NAMALWA (cell line): ENCODE measurements at regions not wholly inside any gene's neighbourhood (a gene's known extent, or its start where the extent isn't known, plus 50 kb on each side); places are given as distances from the start of the nearest gene placed in this dataset.

Experiments
- DNase-seq: peaks from one replicate; pipeline ENCODE4 v3.0.0-alpha.2; 2015; ENCODE audit warnings: low spot score

DNA sequence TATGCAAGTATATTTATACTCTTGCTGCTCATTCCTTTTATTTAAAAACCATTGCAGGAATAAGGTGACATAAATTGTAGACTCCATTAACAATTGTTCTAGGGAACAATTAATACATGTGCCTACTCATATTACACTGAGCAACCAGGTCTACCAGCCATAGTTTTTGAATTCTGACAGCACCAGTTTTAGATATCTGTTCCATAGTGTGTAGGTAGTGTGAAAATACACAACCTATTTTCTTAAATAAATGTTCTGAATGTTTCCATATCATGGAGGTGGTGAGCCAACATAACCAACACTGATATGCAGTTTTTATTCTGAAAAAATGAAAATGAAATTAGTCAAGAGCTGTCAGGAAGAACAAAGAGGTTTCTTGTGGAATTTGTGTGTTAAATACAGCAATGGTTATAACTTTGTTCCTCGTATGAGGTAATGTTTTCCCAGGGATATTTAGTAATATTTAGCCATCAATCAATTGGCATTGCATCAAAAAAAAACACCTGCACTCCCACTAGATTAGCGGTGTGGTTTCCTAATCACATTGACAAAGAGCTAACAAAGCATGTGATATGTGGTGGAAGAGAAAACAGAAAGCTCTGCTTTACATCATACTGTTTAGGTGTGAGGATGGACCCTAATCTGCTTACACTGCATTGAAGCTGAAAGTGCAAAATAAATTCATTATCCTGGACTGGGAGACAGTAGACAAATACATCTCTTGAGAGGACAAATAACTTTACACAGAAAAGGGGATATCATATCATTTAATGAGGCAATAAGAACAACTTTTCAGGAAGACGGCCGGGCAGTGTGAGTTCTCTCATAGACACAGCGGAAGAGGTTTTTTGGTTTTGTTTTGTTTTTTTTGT, 369.5 kb upstream of the THBS1 start:
- DNase-seq: no peak

DNA sequence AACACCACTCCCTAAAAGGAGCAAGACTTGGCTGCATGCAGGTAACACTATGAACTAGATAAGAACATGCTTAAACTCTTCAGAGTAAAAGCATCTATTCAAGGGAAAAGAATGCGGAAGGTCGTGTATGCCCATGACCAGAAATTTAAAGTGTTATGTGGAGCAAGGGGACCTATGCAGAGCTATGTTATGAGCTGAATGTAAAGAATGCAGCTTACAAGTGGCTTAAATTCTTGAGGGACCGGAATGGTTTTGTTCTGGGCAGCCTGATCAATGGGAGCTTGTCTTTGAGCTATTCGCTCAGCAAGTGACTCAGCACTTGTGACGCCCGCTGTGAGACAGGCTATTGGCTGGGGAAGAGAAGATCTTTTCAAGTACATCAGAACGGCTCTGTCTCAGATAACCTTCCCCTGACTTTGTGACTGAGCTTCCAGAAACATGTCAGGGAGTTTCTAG, 367.5 kb upstream of the THBS1 start:
- DNase-seq: no peak

DNA sequence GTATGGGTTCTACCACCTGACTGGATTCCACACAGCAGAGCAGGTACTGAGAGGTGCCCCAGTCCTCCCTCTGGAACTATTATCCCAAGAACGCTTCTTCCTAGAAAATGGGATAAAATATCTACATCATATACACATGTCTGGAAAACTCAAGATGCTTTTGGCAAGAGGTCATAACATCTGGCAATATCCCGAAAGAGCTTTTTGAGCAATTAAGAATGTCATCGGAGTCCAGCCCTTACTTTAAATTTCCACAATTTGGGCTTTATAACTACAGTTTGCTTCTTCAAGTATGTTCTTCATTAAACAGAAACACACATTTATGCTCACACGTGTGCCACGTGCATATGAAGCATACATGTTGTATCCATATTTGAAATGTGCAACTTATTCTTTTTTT, 365.9 kb upstream of the THBS1 start:
- DNase-seq: no peak

DNA sequence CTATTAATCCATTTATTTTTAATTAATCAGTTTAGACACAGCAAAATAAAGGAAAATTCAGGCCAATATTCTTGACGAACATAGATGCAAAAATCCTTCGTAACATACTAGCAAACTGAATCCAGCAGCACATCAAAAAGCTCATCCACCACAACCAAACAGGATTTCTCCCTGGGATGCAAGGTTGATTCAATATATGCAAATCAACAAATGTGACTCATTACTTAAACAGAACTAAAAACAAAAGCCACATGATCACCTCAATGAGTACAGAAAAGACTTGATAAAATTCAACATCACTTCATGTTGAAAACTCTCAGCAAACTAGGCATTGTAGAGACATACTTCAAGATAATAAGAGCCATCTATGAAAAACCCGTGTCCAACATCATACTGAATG, 364.1 kb upstream of the THBS1 start:
- no peak for DNase-seq

DNA sequence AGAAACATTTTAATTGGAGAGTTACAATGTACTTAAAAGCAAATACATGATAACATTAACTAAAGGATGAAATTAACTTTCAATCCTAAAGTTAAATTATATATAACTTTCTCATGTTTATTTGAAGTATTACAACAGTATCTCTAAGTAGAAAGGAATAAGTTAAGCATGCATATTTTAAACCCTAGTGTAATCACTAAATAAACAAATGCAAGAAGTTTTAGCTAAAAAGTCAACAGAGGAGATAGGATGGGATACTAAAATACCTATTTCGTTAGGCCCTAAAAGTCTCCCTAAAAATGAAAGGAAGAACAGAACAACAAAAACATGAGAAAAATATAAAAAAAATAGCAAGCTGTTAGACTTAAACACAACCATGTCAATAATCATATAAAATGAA, 361.3 kb upstream of the THBS1 start:
- DNase-seq: no peak

DNA sequence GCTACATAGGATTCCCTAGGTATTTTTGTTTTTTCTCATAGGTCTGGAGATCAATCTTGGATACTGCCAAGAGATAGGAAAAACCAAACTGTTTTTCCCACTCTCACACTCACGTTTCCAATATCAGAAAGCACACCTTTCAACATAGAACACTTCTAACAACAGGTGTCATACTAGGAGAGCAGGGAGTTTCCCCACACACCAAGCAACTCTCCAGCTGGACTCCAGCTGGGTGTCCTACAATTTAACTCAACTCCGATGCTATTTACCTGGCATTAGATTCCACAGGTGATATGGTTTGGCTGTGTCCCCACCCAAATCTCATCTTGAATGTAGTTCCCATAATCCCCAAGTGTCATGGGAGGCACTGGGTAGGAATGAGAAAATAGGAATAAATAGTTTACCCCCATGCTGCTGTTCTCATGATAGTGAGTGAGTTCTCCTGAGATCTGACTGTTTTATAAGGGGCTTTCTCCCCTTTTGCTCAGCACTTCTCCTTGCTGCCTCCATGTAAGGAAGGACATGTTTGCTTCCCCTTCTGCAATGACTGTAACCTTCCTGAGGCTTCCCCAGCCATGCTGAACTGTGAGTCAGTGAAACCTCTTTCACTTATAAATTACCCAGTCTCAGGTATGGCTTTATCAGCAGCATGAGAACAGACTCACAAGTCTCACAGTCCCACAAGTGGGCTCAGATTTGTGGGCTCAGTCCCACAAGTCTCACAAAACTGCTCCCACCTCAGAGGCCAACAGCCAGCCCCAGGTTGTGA, 354.5 kb upstream of the THBS1 start:
- no peak for DNase-seq

DNA sequence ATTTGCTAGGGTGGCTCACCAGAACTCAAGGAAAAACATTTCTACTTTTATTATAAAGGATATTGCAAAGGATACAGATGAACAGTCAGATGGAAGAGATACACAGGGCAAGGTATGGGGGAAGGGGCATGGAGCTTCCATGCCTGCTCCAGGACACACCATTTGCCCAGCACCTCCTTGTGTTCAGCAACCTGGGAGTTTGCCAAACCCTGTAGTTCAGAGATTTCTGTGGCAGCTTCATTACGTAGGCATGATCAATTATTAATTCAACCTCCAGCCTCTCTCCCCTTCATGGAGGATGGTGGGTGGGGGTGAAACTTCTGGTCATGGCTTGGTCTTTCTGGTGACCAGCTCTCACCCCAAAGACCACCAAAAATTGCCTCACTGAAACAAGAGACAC, 353.9 kb upstream of the THBS1 start:
- DNase-seq: no peak

DNA sequence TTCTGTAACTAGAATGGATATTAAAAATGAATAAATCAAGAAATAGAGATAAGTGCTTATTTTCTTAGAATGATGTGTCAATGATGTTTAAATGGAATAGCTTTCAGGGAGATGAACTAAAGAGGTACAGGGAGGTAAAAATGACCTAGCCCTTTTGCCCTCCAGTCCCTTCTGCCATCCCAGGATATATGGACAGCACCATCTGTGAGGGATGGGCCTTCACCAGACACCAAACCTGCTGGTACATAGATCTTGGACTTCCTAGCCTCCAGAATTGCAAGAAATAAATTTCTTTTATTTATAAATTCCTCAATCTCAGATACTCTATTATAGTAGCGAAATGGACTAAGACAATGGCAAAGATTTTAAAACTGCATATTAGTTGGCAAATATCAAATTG, 352.0 kb upstream of the THBS1 start:
- no peak for DNase-seq

DNA sequence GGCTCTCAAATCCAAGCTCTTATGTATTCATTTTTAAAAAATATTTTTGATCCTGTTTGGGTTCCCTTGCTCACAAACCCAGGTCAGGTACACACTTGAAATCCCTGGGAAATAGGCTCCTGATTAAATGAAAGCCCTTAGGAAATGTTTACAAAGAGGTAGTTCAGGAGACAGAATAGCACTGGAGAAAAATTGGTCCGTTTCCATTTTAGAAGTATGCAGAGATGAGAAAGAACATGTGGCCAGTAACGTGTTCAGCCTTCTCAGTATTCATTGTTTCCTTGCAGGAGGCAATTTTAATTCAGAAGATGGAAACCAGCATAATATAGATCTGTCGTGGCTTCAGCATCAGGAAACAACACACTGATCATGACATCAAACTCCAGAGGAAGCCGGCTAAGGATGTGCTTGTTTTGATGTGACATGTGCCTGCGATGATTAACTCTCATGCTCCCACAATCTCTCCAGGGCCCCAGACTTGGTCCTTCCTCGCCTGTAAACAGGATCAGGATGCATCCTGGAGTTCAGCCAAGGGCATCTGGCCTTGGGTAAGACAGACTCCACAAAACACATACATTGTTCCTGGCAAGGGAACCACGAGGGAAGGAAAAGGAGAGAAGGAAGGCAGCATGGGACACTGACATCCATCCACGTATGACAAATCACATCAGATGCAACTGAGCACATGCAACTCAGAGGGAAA, 350.5 kb upstream of the THBS1 start:
- no peak for DNase-seq

DNA sequence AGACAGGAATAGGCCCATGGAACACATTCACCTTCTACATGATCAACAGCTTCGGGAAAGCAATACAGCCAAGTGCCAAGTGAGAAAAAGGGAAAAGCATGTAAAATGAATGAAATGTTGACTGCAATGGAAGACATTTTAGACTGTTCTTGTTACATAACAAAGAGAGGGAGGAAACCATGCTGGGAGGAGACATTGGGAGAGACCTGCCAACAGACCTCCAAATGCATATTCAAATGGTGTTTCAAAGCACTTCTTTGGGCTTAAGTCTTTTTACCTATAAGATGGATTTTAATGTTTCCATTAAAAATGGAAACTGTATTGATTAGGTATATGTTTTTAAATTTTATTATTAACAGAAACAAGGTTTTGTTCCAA, 350.0 kb upstream of the THBS1 start:
- no peak for DNase-seq

DNA sequence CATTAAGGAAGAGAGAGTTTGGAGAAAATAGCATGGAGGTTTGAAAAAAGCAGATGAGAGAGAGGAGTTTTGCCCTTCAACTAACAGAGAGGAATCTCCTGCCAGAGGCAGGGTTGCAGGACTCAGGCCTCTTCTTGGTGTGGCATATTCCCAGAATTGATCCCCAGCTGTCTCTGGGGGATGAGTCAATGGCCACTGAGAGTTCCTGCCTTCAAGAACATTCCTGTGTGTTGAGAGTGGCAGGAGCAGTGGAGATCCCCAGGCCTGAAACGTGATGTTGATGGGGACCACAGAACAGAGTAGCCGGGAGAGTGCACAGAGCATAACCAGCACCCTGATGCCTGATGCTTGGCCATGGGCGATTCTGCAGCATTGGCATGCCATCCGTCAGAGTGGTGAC, 348.4 kb upstream of the THBS1 start:
- DNase-seq: no peak

DNA sequence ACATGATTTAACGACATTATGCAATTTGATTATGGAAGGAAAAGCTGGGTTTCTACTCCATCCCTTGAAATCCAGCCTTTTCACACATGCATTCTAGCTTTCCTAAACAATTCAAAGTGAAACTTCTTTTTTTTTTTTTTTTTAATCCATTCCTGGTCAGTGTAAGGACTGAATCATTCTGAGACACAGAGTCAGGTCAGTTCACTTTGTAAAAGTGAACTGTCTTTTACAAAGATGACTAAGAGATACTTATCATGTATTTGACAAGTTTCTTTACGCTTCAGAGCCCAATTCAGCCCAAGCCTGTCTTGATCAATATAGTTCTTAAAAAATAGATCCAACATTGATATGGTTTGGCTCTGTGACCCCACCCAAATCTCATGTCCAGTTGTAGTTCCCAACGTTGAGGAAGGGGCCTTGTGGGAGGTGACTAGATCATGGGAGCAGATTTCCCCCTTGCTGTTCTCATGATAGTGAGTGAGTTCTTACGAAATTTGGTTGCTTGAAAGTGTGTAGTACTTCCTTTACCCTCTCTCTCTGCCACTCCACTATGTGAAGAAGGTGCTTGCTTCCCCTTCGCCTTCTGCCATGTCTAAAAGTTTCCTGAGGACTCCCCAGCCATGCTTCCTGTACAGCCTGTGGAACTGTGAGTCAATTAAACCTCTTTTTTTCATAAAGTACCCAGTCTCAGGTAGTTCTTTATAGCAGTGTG, 345.6 kb upstream of the THBS1 start:
- no peak for DNase-seq

DNA sequence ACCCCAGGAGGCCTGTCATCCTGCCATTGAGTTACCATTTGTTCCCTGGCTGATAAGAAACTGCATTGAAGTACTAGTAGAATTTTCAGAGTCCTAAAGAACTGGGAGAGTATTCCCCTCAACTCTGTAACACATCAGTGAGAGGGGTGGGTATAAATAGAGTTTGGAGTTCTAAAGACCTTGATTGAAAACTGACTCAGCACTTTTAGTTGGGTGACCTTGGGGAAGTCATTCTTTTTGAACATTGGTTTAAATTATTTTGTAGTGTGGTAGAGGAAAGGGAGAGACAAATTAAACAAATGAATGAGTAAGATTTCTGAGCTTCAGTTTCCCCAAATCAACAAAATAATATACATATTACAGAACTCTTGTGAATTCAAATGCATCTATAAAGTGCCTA, 344.5 kb upstream of the THBS1 start:
- no peak for DNase-seq

DNA sequence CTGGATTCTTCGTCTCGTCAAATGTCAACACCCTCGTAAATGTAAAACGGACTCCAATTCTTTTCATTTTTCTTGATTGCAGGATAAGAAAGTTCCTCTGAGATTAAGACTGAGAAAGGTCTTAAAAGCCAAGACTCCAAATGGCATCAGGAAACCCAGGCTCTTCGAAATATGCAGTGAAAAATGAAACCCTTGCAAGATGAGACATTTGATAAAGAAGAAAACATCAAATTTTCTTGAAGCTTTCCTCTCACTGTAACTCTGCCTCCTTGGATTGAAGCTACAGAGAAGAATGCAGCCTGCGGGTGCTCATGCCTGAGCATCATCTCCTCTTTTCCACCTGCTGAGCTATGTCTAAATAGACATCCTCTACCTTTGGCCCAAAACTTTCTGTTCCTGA, 342.4 kb upstream of the THBS1 start:
- no peak for DNase-seq

DNA sequence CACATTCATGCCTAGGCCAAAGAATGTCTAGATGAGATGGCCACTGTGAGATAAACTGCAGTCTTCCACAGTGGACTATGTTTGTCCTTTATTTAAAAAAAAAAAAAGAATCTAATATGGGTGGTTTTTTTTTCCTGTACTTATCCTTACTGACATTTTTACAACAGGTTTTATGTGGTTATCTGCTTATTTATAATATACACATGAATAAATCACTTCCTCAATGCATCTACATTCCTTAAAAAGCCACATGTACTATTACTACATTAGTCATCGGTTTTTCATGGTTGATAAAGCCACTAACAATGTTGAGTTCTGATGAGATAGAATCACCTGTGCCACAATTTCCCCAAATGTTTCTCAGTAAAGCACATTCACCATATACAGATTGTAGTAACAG, 341.3 kb upstream of the THBS1 start:
- DNase-seq: no peak

DNA sequence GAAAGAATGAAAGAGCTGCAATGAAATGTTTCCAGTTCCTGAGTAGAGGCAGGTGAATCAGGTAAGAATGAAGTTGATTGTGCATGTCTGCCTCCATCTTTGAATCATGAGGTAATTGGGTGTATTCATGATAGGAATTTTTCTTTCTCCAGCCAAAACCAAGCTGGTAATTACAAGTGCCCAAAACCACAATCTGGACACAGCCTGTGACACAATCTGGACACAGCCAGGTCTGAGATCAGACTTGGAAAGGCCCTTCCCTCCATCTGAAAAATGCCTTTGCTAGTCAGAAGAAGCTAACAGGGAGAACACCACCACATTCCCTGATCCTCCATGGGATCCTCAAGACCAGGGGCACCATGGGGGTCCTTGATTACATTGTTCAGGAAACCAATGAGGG, 338.5 kb upstream of the THBS1 start:
- DNase-seq: no peak

DNA sequence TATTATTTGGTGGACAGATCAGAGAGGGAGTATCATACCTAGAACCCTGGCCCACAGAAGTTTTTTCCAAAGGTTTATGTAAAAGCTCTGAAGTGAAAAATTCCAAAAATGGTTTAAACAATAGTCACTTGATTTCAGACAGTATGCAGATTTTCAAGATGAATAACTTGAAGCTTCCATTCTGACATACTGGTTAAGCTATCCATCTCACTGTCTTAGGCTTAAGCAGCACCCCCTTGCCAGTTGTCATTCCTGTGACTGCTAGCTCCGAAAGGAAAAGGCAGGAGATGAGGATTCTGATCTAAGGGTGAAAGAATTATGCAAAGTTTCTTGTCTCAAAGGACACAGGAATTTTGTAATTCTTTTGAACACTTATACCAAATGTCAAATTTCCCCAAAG, 337.5 kb upstream of the THBS1 start:
- no peak for DNase-seq

DNA sequence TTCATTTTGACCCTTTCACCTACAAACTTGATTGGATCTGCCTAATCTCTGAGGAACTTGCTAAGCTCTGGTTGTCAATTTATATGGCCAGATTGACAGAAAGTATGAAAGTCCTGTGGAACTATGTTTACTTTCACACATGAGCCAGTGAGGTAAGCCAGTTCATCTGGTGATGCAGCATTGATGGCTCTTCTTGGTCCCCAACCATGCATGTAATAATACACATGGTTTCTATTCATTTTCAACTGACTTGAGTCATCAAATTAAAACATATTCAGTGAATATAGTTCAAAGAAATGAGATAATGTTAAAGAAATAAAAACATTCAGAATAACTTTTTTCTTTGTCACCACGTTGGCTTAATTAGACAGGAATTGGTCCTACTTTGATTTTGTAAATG, 336.1 kb upstream of the THBS1 start:
- DNase-seq: no peak

DNA sequence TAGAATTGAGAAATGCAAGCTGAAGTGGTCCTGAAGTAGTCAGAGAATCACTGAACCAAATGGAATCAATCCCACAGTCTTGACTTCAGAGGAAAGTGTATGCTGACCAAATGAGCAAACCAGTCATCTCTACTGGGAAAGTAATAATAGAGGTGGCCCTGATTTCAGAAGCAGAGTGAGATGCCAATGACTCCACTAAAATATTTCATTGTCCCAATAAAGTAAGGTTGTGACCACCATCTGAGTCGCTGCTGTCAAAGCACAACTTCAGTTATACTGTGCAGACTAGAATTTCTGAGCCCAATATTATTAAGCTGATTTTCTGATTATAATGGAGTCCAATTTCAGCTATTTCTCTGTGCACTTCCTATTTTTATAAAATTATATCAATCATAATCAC, 334.4 kb upstream of the THBS1 start:
- no peak for DNase-seq

DNA sequence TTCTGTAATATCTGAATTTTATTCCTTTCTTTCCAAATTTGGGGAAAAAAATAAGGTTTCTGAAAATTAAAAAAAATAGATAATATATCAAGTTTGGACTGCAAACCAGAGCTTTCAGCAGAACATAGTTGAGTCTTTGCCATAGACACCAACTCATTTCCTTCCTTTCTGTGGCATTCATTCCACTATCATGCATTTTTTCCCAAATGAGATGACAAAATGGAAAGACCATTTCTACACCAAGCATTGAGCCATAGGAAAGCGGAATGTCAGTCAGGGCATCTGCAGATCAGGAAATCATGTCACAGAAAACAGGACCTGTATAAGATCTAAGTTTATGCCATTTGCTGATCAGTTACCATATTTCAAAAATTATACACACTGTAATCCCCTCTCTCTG, 333.3 kb upstream of the THBS1 start:
- no peak for DNase-seq

DNA sequence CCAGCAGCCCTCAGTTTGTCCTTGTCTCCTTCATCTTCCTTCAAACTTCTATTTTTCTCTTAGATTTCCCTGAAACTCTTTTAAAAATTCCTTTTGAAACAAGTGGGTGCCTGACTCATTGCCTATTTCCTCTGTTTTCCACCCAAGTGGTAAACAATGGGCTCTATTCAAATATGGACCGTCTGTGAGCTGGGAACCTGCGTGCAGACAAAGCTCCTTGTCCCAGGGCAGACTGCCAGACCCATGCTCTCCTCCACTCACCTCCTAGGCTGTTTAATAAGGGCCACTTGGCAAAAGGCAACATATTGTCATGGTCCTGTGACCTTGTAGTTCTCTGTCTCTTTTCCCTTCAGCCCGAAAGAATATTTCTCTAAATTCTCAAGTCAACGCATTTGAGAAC, 332.7 kb upstream of the THBS1 start:
- no peak for DNase-seq

DNA sequence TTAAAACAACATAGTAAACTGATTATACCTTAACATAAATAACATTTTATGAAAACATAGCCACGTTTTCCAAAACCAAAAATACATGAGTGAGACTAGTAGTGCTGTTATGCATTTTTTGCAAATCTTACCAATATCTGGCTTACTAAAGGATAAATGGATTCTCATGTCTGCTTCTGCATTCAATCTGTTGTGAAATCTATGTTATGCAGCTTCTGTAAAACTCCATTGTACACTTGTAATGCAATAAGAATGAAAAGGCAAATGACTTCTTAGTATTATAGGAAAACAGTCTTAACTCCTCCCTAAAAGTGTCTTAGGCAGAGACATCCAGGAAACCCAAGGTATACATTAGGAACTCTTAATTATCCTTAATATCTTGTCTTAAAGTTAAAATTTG, 330.9 kb upstream of the THBS1 start:
- no peak for DNase-seq
